GM12865 (cell line): ENCODE measurements at regions not wholly inside any gene's neighbourhood (a gene's known extent, or its start where the extent isn't known, plus 50 kb on each side); places are given as distances from the start of the nearest gene placed in this dataset.
A peak's percentile ranks its signal among the peaks of the same experiment; 100 is the strongest.

Source experiments
- DNase-seq: peaks from one replicate; pipeline ENCODE4 v3.0.0; 2010; ENCODE audit warnings: low read depth
- H3K4me3 ChIP-seq: 2 replicates; pipeline ENCODE4 v1.5.1; 2011; ENCODE audit warnings: mild to moderate bottlenecking, low read depth, low read length, control low read depth
- CTCF ChIP-seq: IDR thresholded peaks from 2 replicates; pipeline ENCODE4 v1.5.1; 2011; ENCODE audit warnings: low read length, control low read depth, low read depth, inconsistent platforms; ENCODE audit not compliant: insufficient read depth; ENCODE audit errors: missing control alignments

- TF ChIP-seq CTCF, result no peak
- H3K4me3 ChIP-seq, result no peak overlapping the region
These were observed 89.9 kb upstream of the KAZN start for GRCh38 chr1:14508613-14509012.

GRCh38 chr1:14511166-14511680 lies 87.3 kb upstream of the KAZN start:
- H3K4me3 ChIP-seq, result no peak overlapping the region
- no peak for TF ChIP-seq CTCF
- DNase-seq, result no peak

More at GRCh38 chr1:14508613-14509012, 89.9 kb upstream of the KAZN start:
- no peak for DNase-seq

- no peak for TF ChIP-seq CTCF
- no peak overlapping the region for H3K4me3 ChIP-seq
- DNase-seq, result no peak
These were observed 86.5 kb upstream of the KAZN start for GRCh38 chr1:14511796-14512585.

GRCh38 chr1:14513111-14513510 lies 85.4 kb upstream of the KAZN start:
- no peak overlapping the region for H3K4me3 ChIP-seq
- DNase-seq, result no peak
- no peak for TF ChIP-seq CTCF

- no peak overlapping the region for H3K4me3 ChIP-seq
- no peak for DNase-seq
- no peak for TF ChIP-seq CTCF
These were observed 83.7 kb upstream of the KAZN start for GRCh38 chr1:14514739-14515138.

- DNase-seq, result peak; percentile 82
- no peak for TF ChIP-seq CTCF
- H3K4me3 ChIP-seq, result no peak overlapping the region
These were observed 81.3 kb upstream of the KAZN start for GRCh38 chr1:14516974-14517840.
